H9 (cell line): ENCODE measurements at regions not wholly inside any gene's neighbourhood (a gene's known extent, or its start where the extent isn't known, plus 50 kb on each side); places are given as distances from the start of the nearest gene placed in this dataset.

Experiments used
- DNase-seq: peaks from one replicate; pipeline ENCODE4 v3.0.0-alpha.2; 2017
- H2AFZ ChIP-seq: one replicate; pipeline ENCODE4 v1.6.1; 2013; ENCODE audit warnings: mild to moderate bottlenecking, low read length, control low read depth, moderate library complexity
- H2AK5ac ChIP-seq: 2 replicates; pipeline ENCODE4 v1.6.1; 2013; ENCODE audit warnings: low read length, control low read depth, mixed read lengths; ENCODE audit not compliant: insufficient read length
- H2BK120ac ChIP-seq: one replicate; pipeline ENCODE4 v1.6.1; 2013; ENCODE audit warnings: low read depth, mild to moderate bottlenecking, low read length, control low read depth, inconsistent platforms; ENCODE audit not compliant: poor library complexity, severe bottlenecking
- H2BK12ac ChIP-seq: 2 replicates; pipeline ENCODE4 v1.6.1; 2013; ENCODE audit warnings: low read length, control low read depth, mixed read lengths, low read depth; ENCODE audit not compliant: insufficient read length
- H2BK15ac ChIP-seq: 2 replicates; pipeline ENCODE4 v1.6.1; 2013; ENCODE audit warnings: low read depth, low read length, control low read depth
- H2BK20ac ChIP-seq: one replicate; pipeline ENCODE4 v1.6.1; 2013; ENCODE audit warnings: low read depth, mild to moderate bottlenecking, low read length, control low read depth, inconsistent platforms; ENCODE audit not compliant: poor library complexity, severe bottlenecking
- H2BK5ac ChIP-seq: 2 replicates; pipeline ENCODE4 v1.6.1; 2013; ENCODE audit warnings: low read length, control low read depth, mixed read lengths; ENCODE audit not compliant: insufficient read length
- H3K14ac ChIP-seq: 2 replicates; pipeline ENCODE4 v1.6.1; 2013; ENCODE audit warnings: low read length, control low read depth; ENCODE audit not compliant: insufficient read depth
- H3K18ac ChIP-seq: 2 replicates; pipeline ENCODE4 v1.6.1; 2013; ENCODE audit warnings: low read depth, mild to moderate bottlenecking, mixed read lengths, low read length, control low read depth; ENCODE audit not compliant: insufficient read length
- H3K23ac ChIP-seq: 2 replicates; pipeline ENCODE4 v1.6.1; 2013; ENCODE audit warnings: low read length, control low read depth, mixed read lengths, low read depth; ENCODE audit not compliant: insufficient read length
- H3K23me2 ChIP-seq: 2 replicates; pipeline ENCODE4 v1.6.1; 2013; ENCODE audit warnings: low read depth, mild to moderate bottlenecking, mixed read lengths, low read length, control low read depth; ENCODE audit not compliant: insufficient read length, poor library complexity, severe bottlenecking
- H3K27ac ChIP-seq: 2 replicates; pipeline ENCODE4 v1.5.1; 2013; ENCODE audit warnings: low read length, control low read depth, mixed read lengths, low read depth; ENCODE audit not compliant: insufficient read length
- H3K27me3 ChIP-seq: 2 replicates; pipeline ENCODE4 v1.6.1; 2013; ENCODE audit warnings: low read length, control low read depth, inconsistent platforms; ENCODE audit not compliant: insufficient read depth
- H3K4ac ChIP-seq: 2 replicates; pipeline ENCODE4 v1.6.1; 2013; ENCODE audit warnings: low read depth, mild to moderate bottlenecking, control low read depth, inconsistent platforms, low read length, moderate library complexity
- H3K4me1 ChIP-seq: 2 replicates; pipeline ENCODE4 v1.6.1; 2013; ENCODE audit warnings: low read length, control low read depth, inconsistent platforms; ENCODE audit not compliant: insufficient read depth
- H3K4me2 ChIP-seq: 2 replicates; pipeline ENCODE4 v1.6.1; 2013; ENCODE audit warnings: low read length, control low read depth, mixed read lengths; ENCODE audit not compliant: insufficient read length, insufficient read depth
- H3K56ac ChIP-seq: 2 replicates; pipeline ENCODE4 v1.6.1; 2013; ENCODE audit warnings: low read depth, mild to moderate bottlenecking, mixed read lengths, low read length, control low read depth; ENCODE audit not compliant: insufficient read length
- H3K79me1 ChIP-seq: 2 replicates; pipeline ENCODE4 v1.6.1; 2013; ENCODE audit warnings: low read depth, mild to moderate bottlenecking, moderate library complexity, low read length, control low read depth, inconsistent platforms; ENCODE audit not compliant: insufficient read depth, poor library complexity, severe bottlenecking
- H3K79me2 ChIP-seq: 2 replicates; pipeline ENCODE4 v1.6.1; 2013; ENCODE audit warnings: low read length, control low read depth, inconsistent platforms; ENCODE audit not compliant: insufficient read depth
- H3K9ac ChIP-seq: 2 replicates; pipeline ENCODE4 v1.6.1; 2013; ENCODE audit warnings: low read length, control low read depth, mixed read lengths; ENCODE audit not compliant: insufficient read length; ENCODE audit errors: extremely low read depth
- H3K9me3 ChIP-seq: one replicate; pipeline ENCODE4 v1.6.1; 2013; ENCODE audit warnings: low read depth, low read length, inconsistent platforms; ENCODE audit not compliant: control insufficient read depth
- H3T11ph ChIP-seq: one replicate; pipeline ENCODE4 v1.6.1; 2013; ENCODE audit warnings: mild to moderate bottlenecking, low read length, control low read depth, inconsistent platforms
- H4K20me1 ChIP-seq: one replicate; pipeline ENCODE4 v1.6.1; 2013; ENCODE audit not compliant: control insufficient read depth, insufficient read length, insufficient read depth
- H4K5ac ChIP-seq: 2 replicates; pipeline ENCODE4 v1.6.1; 2013; ENCODE audit warnings: low read depth, mild to moderate bottlenecking, mixed read lengths, low read length, control low read depth; ENCODE audit not compliant: insufficient read length
- H4K8ac ChIP-seq: replicated peaks from 2 replicates; pipeline ENCODE4 v1.6.1; 2013; ENCODE audit warnings: low read length, control low read depth, mixed read lengths, low read depth; ENCODE audit not compliant: insufficient read length
- H4K91ac ChIP-seq: 2 replicates; pipeline ENCODE4 v1.6.1; 2013; ENCODE audit warnings: low read depth, mild to moderate bottlenecking, moderate library complexity, mixed read lengths, low read length, control low read depth; ENCODE audit not compliant: insufficient read length
- H3K27ac Mint-ChIP-seq, 3 experiments: 2 replicates in 2 of 3; 3 replicates in 1 of 3; pipeline ENCODE4 v1.8.0; 2020 to 2021; ENCODE audit warnings: mixed read lengths in 3 of 3, mild to moderate bottlenecking in 1 of 3, moderate library complexity in 1 of 3
- H3K27me3 Mint-ChIP-seq: 2 replicates; pipeline ENCODE4 v1.8.0; 2021; ENCODE audit warnings: low read depth, mild to moderate bottlenecking, moderate library complexity, mixed read lengths
- H3K36me3 Mint-ChIP-seq, 3 experiments: 2 replicates in 2 of 3; 3 replicates in 1 of 3; pipeline ENCODE4 v1.8.0; 2020 to 2021; ENCODE audit warnings: low read depth in 3 of 3, mixed read lengths in 3 of 3; ENCODE audit not compliant: insufficient read depth in 1 of 3
- H3K4me1 Mint-ChIP-seq, 2 experiments: 2 replicates each; pipeline ENCODE4 v1.8.0; 2020; ENCODE audit warnings: mixed read lengths in 2 of 2
- H3K4me3 Mint-ChIP-seq, 2 experiments: 2 replicates in 1 of 2; 3 replicates in 1 of 2; pipeline ENCODE4 v1.8.0; 2020 to 2021; ENCODE audit warnings: mild to moderate bottlenecking in 2 of 2, mixed read lengths in 2 of 2, moderate library complexity in 1 of 2
- H3K9me3 Mint-ChIP-seq, 2 experiments: 2 replicates in 1 of 2; 3 replicates in 1 of 2; pipeline ENCODE4 v1.8.0; 2020; ENCODE audit warnings: mild to moderate bottlenecking in 2 of 2, mixed read lengths in 2 of 2, moderate library complexity in 1 of 2
- CTCF ChIP-seq: fragments of 200-600 bp; sonication (generic); conservative IDR thresholded peaks from 3 replicates; pipeline ENCODE4 v1.8.0; 2021; ENCODE audit warnings: antibody characterized with exemption, mild to moderate bottlenecking
- WGBS: extraction: QIAGEN DNeasy Blood & Tissue Kit; methylation state at CpG from one replicate; pipeline ENCODE4 v1.1.7; 2013; ENCODE audit warnings: missing lambda C conversion rate, low lambda C conversion rate, mixed read lengths; ENCODE audit not compliant: insufficient read length; ENCODE audit errors: extremely low coverage; 5-methylcytosine and 5-hydroxymethylcytosine counted together

DNA sequence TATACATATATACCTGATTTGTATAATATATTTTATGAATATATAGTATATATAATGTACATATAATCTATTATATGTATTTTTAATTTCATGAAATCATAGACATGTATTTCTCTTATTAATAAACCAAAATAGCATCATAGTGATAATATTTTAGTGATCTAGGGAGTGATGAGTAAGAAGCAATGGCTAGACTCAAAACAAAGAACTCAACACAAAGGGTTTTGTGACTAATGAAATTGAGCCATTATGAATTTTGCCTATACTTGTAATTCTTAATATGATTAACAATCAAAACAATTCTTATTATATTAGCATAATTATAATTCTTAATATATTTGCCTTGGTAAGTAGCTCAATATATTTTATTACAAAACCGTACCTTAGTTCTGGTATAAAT, 1614.1 kb upstream of the TMEFF2 start:
- WGBS, result no CpG with 5 or more reads among the region's 1 CpG
- H3K23me2 ChIP-seq, result no peaks in the 10 kb centered on the region
- no peak overlapping the region for H2BK20ac ChIP-seq
- Mint-ChIP-seq H3K9me3 (no peaks in the 10 kb centered on the region), H3K27ac (no peak overlapping the region), H3K27me3 (no peaks in the 10 kb centered on the region), H3K4me1 (no peaks in the 10 kb centered on the region), H3K4me3 (no peak overlapping the region), H3K36me3 (no peaks in the 10 kb centered on the region)
- H3K27ac ChIP-seq, result no peak overlapping the region
- no peak overlapping the region for H4K5ac ChIP-seq
- H3K14ac ChIP-seq, result no peak overlapping the region
- H3K27me3 ChIP-seq, result no peaks in the 10 kb centered on the region
- no peak for DNase-seq
- no peak overlapping the region for H3K4ac ChIP-seq
- H2BK12ac ChIP-seq, result no peak overlapping the region
- no peak for TF ChIP-seq CTCF
- no peak overlapping the region for H3K23ac ChIP-seq
- no peak overlapping the region for H2AFZ ChIP-seq
- H3K79me2 ChIP-seq, result no peaks in the 10 kb centered on the region
- H3K9me3 ChIP-seq, result no peaks in the 10 kb centered on the region
- H3K56ac ChIP-seq, result no peak overlapping the region
- no peak overlapping the region for H4K8ac ChIP-seq
- H3T11ph ChIP-seq, result no peak overlapping the region
- H3K79me1 ChIP-seq, result no peaks in the 10 kb centered on the region
- H2AK5ac ChIP-seq, result no peak overlapping the region
- H3K4me2 ChIP-seq, result no peak overlapping the region
- H3K18ac ChIP-seq, result no peak overlapping the region
- no peak overlapping the region for H4K91ac ChIP-seq
- no peaks in the 10 kb centered on the region for H3K4me1 ChIP-seq
- no peak overlapping the region for H3K9ac ChIP-seq
- H2BK5ac ChIP-seq, result no peak overlapping the region
- H2BK120ac ChIP-seq, result no peak overlapping the region
- H2BK15ac ChIP-seq, result no peak overlapping the region
- H4K20me1 ChIP-seq, result no peaks in the 10 kb centered on the region
